ENCODE measurements at regions not wholly inside any gene's neighbourhood (a gene's known extent, or its start where the extent isn't known, plus 50 kb on each side); places are given as distances from the start of the nearest gene placed in this dataset.
"Not testable (repeated sequence)": the region's sequence is repeated elsewhere in the genome, so short reads cannot be mapped to it uniquely, and the experiment has no call there.

- H3K4me3 ChIP-seq (replicated peaks in 1 of 2; ENCODE audit: low read depth in 2 of 2, low read length in 2 of 2), result no peak overlapping the region
- TF ChIP-seq, protein P1, sequence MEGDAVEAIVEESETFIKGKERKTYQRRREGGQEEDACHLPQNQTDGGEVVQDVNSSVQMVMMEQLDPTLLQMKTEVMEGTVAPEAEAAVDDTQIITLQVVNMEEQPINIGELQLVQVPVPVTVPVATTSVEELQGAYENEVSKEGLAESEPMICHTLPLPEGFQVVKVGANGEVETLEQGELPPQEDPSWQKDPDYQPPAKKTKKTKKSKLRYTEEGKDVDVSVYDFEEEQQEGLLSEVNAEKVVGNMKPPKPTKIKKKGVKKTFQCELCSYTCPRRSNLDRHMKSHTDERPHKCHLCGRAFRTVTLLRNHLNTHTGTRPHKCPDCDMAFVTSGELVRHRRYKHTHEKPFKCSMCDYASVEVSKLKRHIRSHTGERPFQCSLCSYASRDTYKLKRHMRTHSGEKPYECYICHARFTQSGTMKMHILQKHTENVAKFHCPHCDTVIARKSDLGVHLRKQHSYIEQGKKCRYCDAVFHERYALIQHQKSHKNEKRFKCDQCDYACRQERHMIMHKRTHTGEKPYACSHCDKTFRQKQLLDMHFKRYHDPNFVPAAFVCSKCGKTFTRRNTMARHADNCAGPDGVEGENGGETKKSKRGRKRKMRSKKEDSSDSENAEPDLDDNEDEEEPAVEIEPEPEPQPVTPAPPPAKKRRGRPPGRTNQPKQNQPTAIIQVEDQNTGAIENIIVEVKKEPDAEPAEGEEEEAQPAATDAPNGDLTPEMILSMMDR (IDR thresholded peaks at IDR 0.05; ENCODE audit: low read depth, low read length), result no peak
- DNase-seq (ENCODE audit: low read depth in 2 of 2), result no peak
These were observed 399.8 kb downstream of the SATB2 start for GRCh38 chr2:199057936-199058335.

- TF ChIP-seq, protein P1 (IDR thresholded peaks at IDR 0.05; ENCODE audit: low read depth, low read length), result no peak
- H3K4me3 ChIP-seq (replicated peaks in 1 of 2; ENCODE audit: low read depth in 2 of 2, low read length in 2 of 2), result no peak overlapping the region
- no peak for DNase-seq (ENCODE audit: low read depth in 2 of 2)
These were observed 402.4 kb downstream of the SATB2 start for GRCh38 chr2:199055336-199055735.

- no peak overlapping the region for H3K4me3 ChIP-seq (replicated peaks in 1 of 2; ENCODE audit: low read depth in 2 of 2, low read length in 2 of 2)
- TF ChIP-seq, protein P1 (IDR thresholded peaks at IDR 0.05; ENCODE audit: low read depth, low read length), result no peak
- DNase-seq (ENCODE audit: low read depth in 2 of 2), result no peak
These were observed 414.9 kb downstream of the SATB2 start for GRCh38 chr2:199042660-199043379.

GRCh38 chr2:199040522-199040921, 417.2 kb downstream of the SATB2 start:
- TF ChIP-seq, protein P1 (IDR thresholded peaks at IDR 0.05; ENCODE audit: low read depth, low read length), result no peak
- H3K4me3 ChIP-seq (replicated peaks in 1 of 2; ENCODE audit: low read depth in 2 of 2, low read length in 2 of 2), result no peak overlapping the region
- no peak for DNase-seq (ENCODE audit: low read depth in 2 of 2)

GRCh38 chr2:199033761-199034160, 424.0 kb downstream of the SATB2 start:
- not testable (repeated sequence) for H3K4me3 ChIP-seq (replicated peaks in 1 of 2; ENCODE audit: low read depth in 2 of 2, low read length in 2 of 2); DNase-seq (ENCODE audit: low read depth in 2 of 2)

- no peak overlapping the region for H3K4me3 ChIP-seq (replicated peaks in 1 of 2; ENCODE audit: low read depth in 2 of 2, low read length in 2 of 2)
- TF ChIP-seq, protein P1 (IDR thresholded peaks at IDR 0.05; ENCODE audit: low read depth, low read length), result no peak
- no peak for DNase-seq (ENCODE audit: low read depth in 2 of 2)
These were observed 432.6 kb downstream of the SATB2 start for GRCh38 chr2:199025146-199025545.

DNA sequence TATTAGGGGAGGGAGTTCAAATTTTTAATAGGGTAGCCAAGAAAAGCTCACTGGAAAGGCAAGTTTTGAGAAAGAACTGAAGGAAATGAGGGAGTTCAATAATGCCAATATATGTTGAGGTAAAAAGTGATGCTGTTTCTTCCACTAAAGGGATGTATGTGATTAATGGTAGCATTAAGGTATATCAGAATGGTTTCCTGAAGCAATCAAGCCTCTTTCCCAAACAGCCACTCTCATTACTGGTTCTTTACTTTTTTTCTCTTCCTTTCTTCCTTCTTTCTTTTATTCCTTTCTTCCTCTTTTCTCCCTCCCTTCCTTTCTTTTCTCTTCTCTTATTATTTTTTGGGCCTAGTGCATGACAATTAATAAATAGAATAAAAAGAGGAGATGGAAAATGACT, 433.5 kb downstream of the SATB2 start:
- TF ChIP-seq, protein P1 (IDR thresholded peaks at IDR 0.05; ENCODE audit: low read depth, low read length), result no peak
- no peak for DNase-seq (ENCODE audit: low read depth in 2 of 2)
- H3K4me3 ChIP-seq (replicated peaks in 1 of 2; ENCODE audit: low read depth in 2 of 2, low read length in 2 of 2), result no peak overlapping the region
